ENCODE measurements at regions not wholly inside any gene's neighbourhood (a gene's known extent, or its start where the extent isn't known, plus 50 kb on each side); places are given as distances from the start of the nearest gene placed in this dataset.

- TF ChIP-seq, protein P1, sequence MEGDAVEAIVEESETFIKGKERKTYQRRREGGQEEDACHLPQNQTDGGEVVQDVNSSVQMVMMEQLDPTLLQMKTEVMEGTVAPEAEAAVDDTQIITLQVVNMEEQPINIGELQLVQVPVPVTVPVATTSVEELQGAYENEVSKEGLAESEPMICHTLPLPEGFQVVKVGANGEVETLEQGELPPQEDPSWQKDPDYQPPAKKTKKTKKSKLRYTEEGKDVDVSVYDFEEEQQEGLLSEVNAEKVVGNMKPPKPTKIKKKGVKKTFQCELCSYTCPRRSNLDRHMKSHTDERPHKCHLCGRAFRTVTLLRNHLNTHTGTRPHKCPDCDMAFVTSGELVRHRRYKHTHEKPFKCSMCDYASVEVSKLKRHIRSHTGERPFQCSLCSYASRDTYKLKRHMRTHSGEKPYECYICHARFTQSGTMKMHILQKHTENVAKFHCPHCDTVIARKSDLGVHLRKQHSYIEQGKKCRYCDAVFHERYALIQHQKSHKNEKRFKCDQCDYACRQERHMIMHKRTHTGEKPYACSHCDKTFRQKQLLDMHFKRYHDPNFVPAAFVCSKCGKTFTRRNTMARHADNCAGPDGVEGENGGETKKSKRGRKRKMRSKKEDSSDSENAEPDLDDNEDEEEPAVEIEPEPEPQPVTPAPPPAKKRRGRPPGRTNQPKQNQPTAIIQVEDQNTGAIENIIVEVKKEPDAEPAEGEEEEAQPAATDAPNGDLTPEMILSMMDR (conservative IDR thresholded peaks at IDR 0.05) = no peak
- no peak for TF ChIP-seq EZH2 (IDR thresholded peaks at IDR 0.05; ENCODE audit: low read depth)
Measured at GRCh38 chr18:47389210-47389609, 137.8 kb upstream of the SKOR2 start.
